CD14-positive monocyte (primary cell): ENCODE measurements at regions not wholly inside any gene's neighbourhood (a gene's known extent, or its start where the extent isn't known, plus 50 kb on each side); places are given as distances from the start of the nearest gene placed in this dataset.

Experiments used
- DNase-seq, 3 donors: peaks; one replicate each; pipeline ENCODE4 v3.0.0-alpha.2; 2011 to 2022
- H2AFZ ChIP-seq: 2 replicates; pipeline ENCODE4 v1.6.0; 2012; ENCODE audit warnings: mild to moderate bottlenecking, low read depth, low read length, inconsistent platforms; ENCODE audit not compliant: insufficient read depth, poor library complexity, severe bottlenecking
- H3K27ac ChIP-seq, 2 donors: 1 replicate in 1 of 2; 2 replicates in 1 of 2; pipeline ENCODE4 v1.5.1; 2012 to 2013; ENCODE audit warnings: low read length in 2 of 2, control low read depth in 1 of 2, inconsistent platforms in 1 of 2, low read depth in 1 of 2, mild to moderate bottlenecking in 1 of 2
- H3K27me3 ChIP-seq, 2 donors: one replicate each; pipeline versions ENCODE4 v1.6.0 to v1.6.1; 2011 to 2013; ENCODE audit warnings: low read length in 2 of 2; ENCODE audit not compliant: control insufficient read depth in 2 of 2, insufficient read depth in 2 of 2
- H3K36me3 ChIP-seq, 2 donors: replicated peaks in 1 of 2; 1 replicate in 1 of 2; 2 replicates in 1 of 2; pipeline versions ENCODE4 v1.5.1 to v1.6.1; 2012 to 2013; ENCODE audit warnings: low read length in 2 of 2, control low read depth in 1 of 2, inconsistent platforms in 1 of 2, mild to moderate bottlenecking in 1 of 2; ENCODE audit not compliant: insufficient read depth in 2 of 2, control insufficient read depth in 1 of 2
- H3K4me1 ChIP-seq, 2 donors: 1 replicate in 1 of 2; 2 replicates in 1 of 2; pipeline versions ENCODE4 v1.5.1 to v1.6.1; 2012 to 2013; ENCODE audit warnings: low read length in 2 of 2, control low read depth in 1 of 2, inconsistent platforms in 1 of 2, mild to moderate bottlenecking in 1 of 2, moderate library complexity in 1 of 2; ENCODE audit not compliant: insufficient read depth in 2 of 2, control insufficient read depth in 1 of 2
- H3K4me2 ChIP-seq: replicated peaks from 2 replicates; pipeline ENCODE3; 2012; ENCODE audit warnings: low read length, moderate library complexity, mild to moderate bottlenecking; ENCODE audit not compliant: poor library complexity, severe bottlenecking; ENCODE audit errors: extremely low read depth
- H3K4me3 ChIP-seq, 3 experiments: fragments of 200-600 bp in 1 of 3; sonication (generic) in 1 of 3; replicated peaks in 1 of 3; 1 replicate in 2 of 3; 2 replicates in 1 of 3; pipeline ENCODE4 v1.5.1; 2011 to 2013; ENCODE audit warnings: low read length in 3 of 3, mild to moderate bottlenecking in 3 of 3, control low read depth in 2 of 3, low read depth in 2 of 3, inconsistent platforms in 1 of 3, moderate library complexity in 1 of 3
- H3K79me2 ChIP-seq: 2 replicates; pipeline ENCODE4 v1.6.0; 2012; ENCODE audit warnings: mild to moderate bottlenecking, control low read depth, inconsistent platforms, low read length, moderate library complexity; ENCODE audit not compliant: insufficient read depth
- H3K9ac ChIP-seq: 2 replicates; pipeline ENCODE4 v1.6.0; 2017; ENCODE audit warnings: low read length, mild to moderate bottlenecking; ENCODE audit not compliant: insufficient read depth, poor library complexity, severe bottlenecking
- H3K9me3 ChIP-seq, 2 donors: replicated peaks in 1 of 2; 1 replicate in 1 of 2; 2 replicates in 1 of 2; pipeline versions ENCODE4 v1.5.1 to v1.6.1; 2012 to 2013; ENCODE audit warnings: low read length in 2 of 2, control low read depth in 1 of 2; ENCODE audit not compliant: control insufficient read depth in 1 of 2, insufficient read depth in 1 of 2
- H4K20me1 ChIP-seq: 2 replicates; pipeline ENCODE4 v1.6.0; 2012; ENCODE audit warnings: mild to moderate bottlenecking, low read length, control low read depth, moderate library complexity; ENCODE audit not compliant: insufficient read depth
- H3K27ac Mint-ChIP-seq, 7 donors: one replicate each; pipeline ENCODE4 v1.8.0; 2020; ENCODE audit warnings: mild to moderate bottlenecking in 7 of 7, mixed read lengths in 7 of 7, moderate library complexity in 6 of 7, inconsistent platforms in 2 of 7
- H3K27me3 Mint-ChIP-seq, 3 donors: one replicate each; pipeline ENCODE4 v1.8.0; 2021 to 2022; ENCODE audit warnings: low read depth in 3 of 3, mild to moderate bottlenecking in 3 of 3, mixed read lengths in 3 of 3, moderate library complexity in 3 of 3, inconsistent platforms in 1 of 3
- H3K36me3 Mint-ChIP-seq, 2 donors: one replicate each; pipeline ENCODE4 v1.8.0; 2020; ENCODE audit warnings: mixed read lengths in 2 of 2, inconsistent platforms in 1 of 2, mild to moderate bottlenecking in 1 of 2
- H3K4me1 Mint-ChIP-seq: one replicate; pipeline ENCODE4 v1.8.0; 2020; ENCODE audit warnings: mild to moderate bottlenecking, mixed read lengths
- H3K4me3 Mint-ChIP-seq, 2 donors: one replicate each; pipeline ENCODE4 v1.8.0; 2020; ENCODE audit warnings: mild to moderate bottlenecking in 2 of 2, mixed read lengths in 2 of 2, moderate library complexity in 1 of 2
- H3K9me3 Mint-ChIP-seq, 7 donors: one replicate each; pipeline ENCODE4 v1.8.0; 2020 to 2022; ENCODE audit warnings: mixed read lengths in 7 of 7, mild to moderate bottlenecking in 6 of 7, moderate library complexity in 6 of 7, inconsistent platforms in 2 of 7
- CTCF ChIP-seq: fragments of 200-600 bp; IDR thresholded peaks from one replicate; pipeline ENCODE4 v1.8.0; 2022; ENCODE audit warnings: antibody characterized with exemption, mild to moderate bottlenecking
- WGBS: methylation state at CpG from one replicate; pipeline ENCODE4 v1.1.5; 2013; ENCODE audit warnings: missing lambda C conversion rate; ENCODE audit not compliant: insufficient coverage; 5-methylcytosine and 5-hydroxymethylcytosine counted together
- intact Hi-C, 2 donors: fragments of 100-400 bp; cut with micrococcal nuclease; formaldehyde crosslinking; loops; one replicate each; pipeline versions ENCODE4 v1.15.0 to v1.15.1; 2023

DNA sequence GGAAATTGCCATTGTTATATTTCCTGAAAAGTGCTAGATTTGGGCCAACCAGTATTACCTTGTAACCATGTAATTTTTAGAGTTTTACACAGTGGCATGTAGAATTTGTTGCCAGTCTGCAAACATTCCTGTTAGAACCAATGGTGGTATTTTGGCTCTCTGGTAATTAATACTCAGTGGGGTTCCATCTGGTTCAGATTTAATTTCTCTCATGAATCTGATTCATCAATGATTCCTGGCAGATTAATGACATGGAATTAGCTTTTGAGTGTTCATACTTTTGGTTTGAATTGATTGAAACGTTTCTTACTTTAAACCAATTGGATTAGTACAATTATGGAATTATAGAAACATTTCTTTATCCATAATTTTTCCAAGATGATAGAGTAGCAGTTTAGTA is 93.2 kb downstream of the MC4R start:
- Histone ChIP-seq H3K27ac (no peak overlapping the region), H3K79me2 (no peaks in the 10 kb centered on the region), H4K20me1 (no peaks in the 10 kb centered on the region), H3K4me2 (no peak overlapping the region), H3K4me1 (no peaks in the 10 kb centered on the region), H3K27me3 (no peaks in the 10 kb centered on the region), H3K4me3 (no peak overlapping the region), H3K36me3 (no peaks in the 10 kb centered on the region), H3K9me3 (no peaks in the 10 kb centered on the region), H3K9ac (no peak overlapping the region), H2AFZ (no peak overlapping the region)
- no peak for TF ChIP-seq CTCF
- intact Hi-C loops: no loop called here
- Mint-ChIP-seq H3K4me1 (no peaks in the 10 kb centered on the region), H3K36me3 (no peaks in the 10 kb centered on the region), H3K4me3 (no peak overlapping the region), H3K27ac (no peak overlapping the region), H3K9me3 (peaks cover 0 to 4% (median 0%) of the 10 kb centered on the region in 7 donors), H3K27me3 (no peaks in the 10 kb centered on the region)
- no CpG with 5 or more reads among the region's 1 CpG for WGBS
- DNase-seq: no peak

DNA sequence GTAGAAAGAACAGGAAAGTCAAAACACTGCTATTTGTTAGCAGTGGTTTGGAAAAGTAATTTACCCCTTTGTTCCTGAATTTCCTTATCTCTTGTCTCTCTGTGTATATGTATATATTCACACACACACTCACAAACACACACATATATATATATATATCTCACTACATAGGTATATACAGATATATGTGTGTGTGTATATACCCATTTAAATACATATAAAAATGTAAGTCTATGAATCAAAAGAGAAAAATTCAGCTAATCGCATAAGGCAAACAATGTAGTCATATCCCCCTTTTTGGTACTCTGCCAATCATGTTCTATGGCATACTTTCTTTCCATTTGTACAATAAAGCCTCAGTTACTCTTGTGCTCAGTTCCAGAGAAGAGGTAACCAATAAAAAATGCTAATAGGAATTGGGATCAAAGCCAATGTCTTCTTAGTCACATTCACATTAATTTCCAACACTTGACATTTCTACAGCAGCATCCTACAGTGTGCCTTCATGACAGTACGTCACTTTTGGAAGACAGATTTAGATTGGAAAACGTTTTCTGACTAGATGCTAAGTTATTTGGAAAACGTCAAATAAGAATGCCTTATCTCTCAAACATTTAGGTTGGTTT is 94.6 kb downstream of the MC4R start:
- Mint-ChIP-seq H3K27ac (no peak overlapping the region), H3K9me3 (peaks cover 0 to 4% (median 0%) of the 10 kb centered on the region in 7 donors), H3K4me3 (no peak overlapping the region), H3K4me1 (no peaks in the 10 kb centered on the region), H3K36me3 (no peaks in the 10 kb centered on the region), H3K27me3 (no peaks in the 10 kb centered on the region)
- no peaks in the 10 kb centered on the region for H3K36me3 ChIP-seq
- H3K27ac ChIP-seq: no peak overlapping the region
- no peak overlapping the region for H3K4me2 ChIP-seq
- H3K9me3 ChIP-seq: no peaks in the 10 kb centered on the region
- no peaks in the 10 kb centered on the region for H3K79me2 ChIP-seq
- no peaks in the 10 kb centered on the region for H4K20me1 ChIP-seq
- no CpG with 5 or more reads among the region's 4 CpGs for WGBS
- H3K27me3 ChIP-seq: no peaks in the 10 kb centered on the region
- no peak overlapping the region for H3K4me3 ChIP-seq
- TF ChIP-seq CTCF: no peak
- H3K4me1 ChIP-seq: no peaks in the 10 kb centered on the region
- DNase-seq: no peak
- intact Hi-C loops: no loop called here
- H2AFZ ChIP-seq: no peak overlapping the region
- H3K9ac ChIP-seq: no peak overlapping the region
